Ascending aorta (tissue), 2 donors: ENCODE measurements at regions not wholly inside any gene's neighbourhood (a gene's known extent, or its start where the extent isn't known, plus 50 kb on each side); places are given as distances from the start of the nearest gene placed in this dataset.

ENCODE experiments used
- DNase-seq, 2 donors: peaks; one replicate each; pipeline ENCODE4 v3.0.0-alpha.2; 2019; ENCODE audit warnings: low spot score in 2 of 2
- H3K27ac ChIP-seq, 2 donors: fragments of 200-600 bp; sonication (generic); one replicate each; pipeline ENCODE4 v1.5.1; 2016 to 2017; ENCODE audit warnings: mild to moderate bottlenecking in 1 of 2
- H3K27me3 ChIP-seq: fragments of 200-600 bp; sonication (generic); one replicate; pipeline ENCODE4 v1.5.1; 2017
- H3K36me3 ChIP-seq, 2 donors: fragments of 200-600 bp; sonication (generic); one replicate each; pipeline ENCODE4 v1.5.1; 2016
- H3K4me1 ChIP-seq, 2 donors: fragments of 200-600 bp; sonication (generic); one replicate each; pipeline ENCODE4 v1.5.1; 2016 to 2017; ENCODE audit warnings: mild to moderate bottlenecking in 1 of 2
- H3K4me3 ChIP-seq, 2 donors: fragments of 200-600 bp; sonication (generic); one replicate each; pipeline ENCODE4 v1.5.1; 2016 to 2017; ENCODE audit warnings: mild to moderate bottlenecking in 1 of 2
- H3K9me3 ChIP-seq, 2 donors: fragments of 200-600 bp; sonication (generic); one replicate each; pipeline ENCODE4 v1.5.1; 2016
- CTCF ChIP-seq, 3 experiments: fragments of 200-600 bp in 2 of 3; fragments of 450-650 bp in 1 of 3; sonication (generic) in 2 of 3; IDR thresholded peaks; one replicate each; pipeline ENCODE4 v1.5.1; 2016 to 2019; ENCODE audit warnings: antibody characterized with exemption in 3 of 3, mild to moderate bottlenecking in 1 of 3, moderate library complexity in 1 of 3
- intact Hi-C: fragments of 100-400 bp; cut with DNase I; formaldehyde crosslinking; loops from one replicate; pipeline ENCODE4 v1.15.1; 2023

GRCh38 chr10:105745596-105746148 lies 1104.6 kb downstream of the SORCS3 start:
- Histone ChIP-seq H3K36me3 (no peaks in the 10 kb centered on the region), H3K27ac (no peak overlapping the region), H3K4me3 (no peak overlapping the region), H3K27me3 (no peaks in the 10 kb centered on the region), H3K4me1 (no peaks in the 10 kb centered on the region), H3K9me3 (no peaks in the 10 kb centered on the region)
- no peak for TF ChIP-seq CTCF (IDR thresholded peaks at IDR 0.05)
- intact Hi-C loops, result no loop called here
- no peak for DNase-seq

GRCh38 chr10:105743343-105744056 lies 1102.4 kb downstream of the SORCS3 start:
- H3K27me3 ChIP-seq, result no peaks in the 10 kb centered on the region
- TF ChIP-seq CTCF (IDR thresholded peaks at IDR 0.05), result no peak
- no peak for DNase-seq
- H3K4me3 ChIP-seq, result no peak overlapping the region
- no peaks in the 10 kb centered on the region for H3K36me3 ChIP-seq
- no peak overlapping the region for H3K27ac ChIP-seq
- H3K4me1 ChIP-seq, result no peaks in the 10 kb centered on the region
- H3K9me3 ChIP-seq, result no peaks in the 10 kb centered on the region
- intact Hi-C loops, result no loop called here

- TF ChIP-seq CTCF (IDR thresholded peaks at IDR 0.05), result no peak
Measured at GRCh38 chr10:105742923-105743322, 1101.8 kb downstream of the SORCS3 start.

GRCh38 chr10:105742184-105742583 lies 1101.1 kb downstream of the SORCS3 start:
- intact Hi-C loops, result no loop called here
- no peak for DNase-seq

More at GRCh38 chr10:105742923-105743322, 1101.8 kb downstream of the SORCS3 start:
- Histone ChIP-seq H3K9me3 (no peaks in the 10 kb centered on the region), H3K27me3 (no peaks in the 10 kb centered on the region), H3K4me3 (no peak overlapping the region), H3K4me1 (no peaks in the 10 kb centered on the region), H3K36me3 (no peaks in the 10 kb centered on the region), H3K27ac (no peak overlapping the region)
- DNase-seq, result no peak
- intact Hi-C loops, result no loop called here

GRCh38 chr10:105734479-105734878 lies 1093.4 kb downstream of the SORCS3 start:
- no peak for TF ChIP-seq CTCF (IDR thresholded peaks at IDR 0.05)
- no peaks in the 10 kb centered on the region for H3K27me3 ChIP-seq
- no peaks in the 10 kb centered on the region for H3K4me1 ChIP-seq
- DNase-seq, result no peak
- no peak overlapping the region for H3K4me3 ChIP-seq
- no peaks in the 10 kb centered on the region for H3K36me3 ChIP-seq
- no peak overlapping the region for H3K27ac ChIP-seq
- H3K9me3 ChIP-seq, result no peaks in the 10 kb centered on the region
- intact Hi-C loops, result no loop called here

More at GRCh38 chr10:105742184-105742583, 1101.1 kb downstream of the SORCS3 start:
- no peak for TF ChIP-seq CTCF (IDR thresholded peaks at IDR 0.05)
- Histone ChIP-seq H3K36me3 (no peaks in the 10 kb centered on the region), H3K4me3 (no peak overlapping the region), H3K27me3 (no peaks in the 10 kb centered on the region), H3K9me3 (no peaks in the 10 kb centered on the region), H3K4me1 (no peaks in the 10 kb centered on the region), H3K27ac (no peak overlapping the region)
